ENCODE measurements at regions not wholly inside any gene's neighbourhood (a gene's known extent, or its start where the extent isn't known, plus 50 kb on each side); places are given as distances from the start of the nearest gene placed in this dataset.

DNA sequence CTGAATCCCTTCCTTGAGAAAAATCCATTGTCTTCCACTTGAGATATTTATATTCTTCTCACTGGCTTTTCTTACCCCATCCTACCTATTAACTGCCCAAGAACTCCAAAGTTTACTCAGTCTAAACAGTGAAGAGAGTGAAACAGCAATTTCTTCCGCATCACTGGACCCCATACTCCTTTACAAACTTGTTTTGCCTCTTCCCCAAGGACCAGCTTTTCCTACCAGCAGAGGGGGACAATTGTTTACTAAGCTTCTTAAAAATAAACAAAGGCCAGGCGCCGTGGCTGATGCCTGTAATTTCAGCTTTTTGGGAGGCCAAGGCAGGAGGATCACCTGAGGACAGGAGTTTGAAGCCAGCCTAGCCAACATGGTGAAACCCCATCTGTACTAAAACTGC lies 52.0 kb downstream of the LRATD1 start:
- no peak for DNase-seq

- no peak for DNase-seq
These were observed 58.4 kb downstream of the LRATD1 start for GRCh38 chr2:14690926-14691325.

- no peak for DNase-seq
These were observed 61.4 kb downstream of the LRATD1 start for GRCh38 chr2:14693874-14694273.

DNA sequence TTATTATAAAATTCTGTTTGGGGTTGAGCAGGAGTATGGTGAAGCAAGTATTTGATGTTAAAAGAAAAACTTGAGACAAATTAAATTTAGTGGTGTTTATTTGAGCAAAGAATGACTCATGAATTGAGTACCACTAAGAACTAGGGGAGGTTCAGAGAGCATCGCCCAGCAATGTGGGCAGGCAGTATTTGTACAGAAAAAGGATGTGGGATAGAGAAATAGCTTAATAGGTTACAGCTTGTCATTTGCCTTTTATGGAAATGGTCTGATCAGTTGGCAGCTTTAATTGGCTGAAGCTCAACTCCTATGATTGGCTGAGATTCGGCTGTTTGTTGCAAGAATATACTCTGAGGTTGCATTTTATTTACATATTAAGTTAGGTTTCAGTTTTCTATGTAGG lies 68.2 kb downstream of the LRATD1 start:
- no peak for DNase-seq

DNA sequence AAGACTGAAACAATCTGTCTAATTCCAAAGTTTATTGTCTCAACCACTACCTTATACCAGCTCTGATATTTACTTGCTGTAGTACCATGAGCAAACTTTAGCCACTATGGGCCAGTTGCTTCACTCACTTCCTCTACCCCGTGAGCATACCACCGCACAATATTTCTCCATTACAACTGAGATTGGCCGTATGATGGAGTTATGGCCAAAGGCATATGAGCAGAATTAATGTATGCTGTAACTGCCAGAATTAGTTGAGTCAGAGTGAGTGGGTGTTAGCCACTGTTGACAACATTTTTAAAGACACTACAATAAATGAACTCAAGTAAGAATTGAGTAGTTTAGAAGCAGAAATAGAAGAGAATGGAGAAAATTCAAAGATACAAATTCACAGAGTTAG lies 69.7 kb downstream of the LRATD1 start:
- no peak for DNase-seq

GRCh38 chr2:14706201-14706600 lies 73.7 kb downstream of the LRATD1 start:
- no peak for DNase-seq

GRCh38 chr2:14712111-14712510 lies 79.6 kb downstream of the LRATD1 start:
- DNase-seq = no peak

DNA sequence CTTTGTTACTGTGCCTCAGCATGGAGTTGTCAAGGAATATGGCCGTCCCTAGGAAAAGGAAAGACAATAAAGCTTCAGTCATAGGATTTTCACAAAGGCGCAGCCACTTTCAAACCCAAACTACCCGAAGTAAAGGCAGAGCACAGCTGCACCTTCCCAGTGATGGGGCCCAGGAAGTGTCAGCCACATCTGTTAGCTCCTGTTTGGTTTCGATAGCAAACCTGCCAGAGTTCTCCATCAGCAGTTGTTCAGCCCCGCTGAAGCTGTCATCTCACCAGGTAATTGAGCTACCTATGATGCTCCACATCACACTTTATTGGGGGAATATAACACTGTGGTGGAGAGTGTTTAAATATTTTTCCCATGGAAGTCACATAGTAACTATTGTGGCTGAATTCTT lies 80.7 kb downstream of the LRATD1 start:
- DNase-seq = no peak

DNA sequence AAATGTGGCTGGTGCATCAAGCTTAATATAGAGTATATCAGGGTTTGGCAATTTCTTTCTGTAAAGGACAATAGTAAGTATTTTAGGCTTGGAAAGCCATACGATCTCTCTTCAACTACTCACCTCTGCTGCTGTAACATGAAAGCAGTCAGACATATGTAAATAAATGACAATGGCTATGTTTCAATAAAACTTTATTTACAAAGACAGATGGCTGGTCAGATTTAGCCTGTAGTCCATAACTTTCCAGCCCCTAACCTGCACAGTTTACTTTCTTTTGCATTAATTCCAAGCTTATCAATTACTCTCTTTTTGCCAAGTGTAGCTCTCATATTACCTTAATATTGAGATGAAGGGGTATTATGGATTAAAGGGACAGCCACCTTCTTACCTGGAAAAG lies 83.1 kb downstream of the LRATD1 start:
- no peak for DNase-seq

DNA sequence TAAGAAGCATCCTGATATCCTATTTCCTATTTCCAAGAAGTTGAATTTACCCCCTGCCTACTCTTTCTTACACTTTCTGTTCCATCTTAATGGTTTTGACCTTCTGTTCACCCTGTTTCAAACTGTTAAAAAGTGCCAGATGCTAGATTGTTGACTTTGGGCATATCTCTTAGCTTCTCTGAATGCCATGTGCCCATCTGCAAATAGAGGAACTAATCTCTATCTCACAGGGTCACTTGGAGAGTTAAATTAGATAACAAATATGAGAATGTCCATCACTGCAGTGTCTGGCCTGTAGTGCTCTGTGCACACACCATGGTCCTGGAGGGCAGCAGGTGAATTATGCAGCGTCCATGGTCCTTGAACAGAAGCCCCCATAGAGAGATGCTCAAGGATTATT lies 83.8 kb downstream of the LRATD1 start:
- DNase-seq = no peak

DNA sequence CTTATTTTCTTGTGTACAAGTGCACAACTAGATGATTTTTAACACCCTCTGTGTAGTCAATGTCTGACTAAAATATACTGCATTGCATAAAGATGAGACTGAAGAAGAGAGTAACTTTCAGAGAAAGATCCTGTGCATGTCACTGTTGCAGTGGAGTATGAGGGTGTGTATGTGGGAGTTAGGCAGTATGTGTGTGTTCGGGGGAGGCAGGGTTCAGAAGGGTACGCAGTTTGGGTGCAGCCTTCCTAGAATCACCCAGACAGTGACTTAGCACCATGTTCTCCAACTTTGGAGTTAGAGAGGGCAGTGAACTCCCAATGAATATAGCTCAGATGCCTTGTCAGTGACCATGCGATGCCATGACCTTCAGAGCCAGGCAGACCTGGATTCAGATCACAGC lies 84.6 kb downstream of the LRATD1 start:
- no peak for DNase-seq

DNA sequence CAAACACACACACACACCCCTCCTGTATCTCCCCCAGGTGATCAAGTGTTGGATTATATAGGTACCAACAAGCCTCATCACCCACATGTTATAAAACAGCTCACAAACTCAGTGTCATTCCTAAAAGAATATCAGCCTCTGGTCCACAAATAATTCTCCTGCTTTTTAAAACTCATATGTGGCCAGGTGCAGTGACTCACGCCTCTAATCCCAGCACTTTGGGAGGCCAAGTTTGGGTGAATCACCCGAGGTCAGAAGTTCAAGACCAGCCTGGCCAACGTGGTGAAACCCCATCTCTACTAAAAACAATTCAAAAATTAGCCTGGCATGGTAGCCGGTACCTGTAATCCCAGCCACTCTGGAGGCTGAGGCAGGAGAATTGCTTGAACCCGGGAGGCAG lies 87.8 kb downstream of the LRATD1 start:
- no peak for DNase-seq

GRCh38 chr2:14720739-14721138 lies 88.2 kb downstream of the LRATD1 start:
- DNase-seq = no peak

- DNase-seq = peak; percentile 25
These were observed 90.5 kb downstream of the LRATD1 start for GRCh38 chr2:14722904-14723570.

- no peak for DNase-seq
These were observed 91.2 kb downstream of the LRATD1 start for GRCh38 chr2:14723684-14724083.

DNA sequence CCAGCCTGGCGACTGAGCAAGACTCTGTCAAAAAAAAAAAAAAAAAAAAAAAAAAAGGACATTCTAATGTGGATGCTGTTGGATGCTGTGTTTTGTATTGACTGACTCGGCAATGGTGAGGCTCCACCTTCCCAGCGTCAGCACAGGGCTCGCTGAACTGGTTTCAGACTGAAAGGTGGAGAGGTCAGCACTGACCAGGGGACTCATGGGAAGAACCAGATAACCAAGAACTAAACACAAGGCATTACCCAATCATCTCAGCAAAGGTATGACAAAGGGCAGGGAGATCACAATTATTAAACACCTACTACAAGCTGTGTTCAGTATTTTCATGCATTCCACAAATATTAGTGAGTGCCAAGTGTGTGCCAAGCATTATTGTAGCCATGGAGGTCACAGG lies 103.2 kb downstream of the LRATD1 start:
- no peak for DNase-seq

- DNase-seq = no peak
These were observed 104.7 kb downstream of the LRATD1 start for GRCh38 chr2:14737201-14737600.

DNA sequence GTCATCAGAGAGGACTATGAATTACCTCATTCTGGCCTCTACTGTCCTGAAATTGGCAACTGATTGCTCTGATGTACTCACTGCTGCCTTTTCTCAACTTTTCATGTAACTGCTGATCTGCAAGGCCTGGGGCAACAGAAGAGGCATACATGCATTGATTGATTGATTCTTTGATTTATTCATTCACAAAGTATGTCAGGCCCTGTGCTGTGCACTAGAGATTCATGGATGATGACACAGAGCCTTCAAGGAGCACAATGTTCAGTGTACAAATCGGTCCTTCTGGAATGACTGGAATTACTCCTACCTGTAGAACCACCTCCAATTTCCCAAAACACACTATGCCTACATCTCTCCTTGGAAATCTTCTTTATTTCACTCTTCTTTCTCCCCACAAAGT lies 111.3 kb downstream of the LRATD1 start:
- no peak for DNase-seq

- DNase-seq = no peak
These were observed 113.0 kb downstream of the LRATD1 start for GRCh38 chr2:14745288-14746076.

- no peak for DNase-seq
These were observed 113.6 kb downstream of the LRATD1 start for GRCh38 chr2:14746133-14746532.

- no peak for DNase-seq
These were observed 114.9 kb downstream of the LRATD1 start for GRCh38 chr2:14747447-14747846.

DNA sequence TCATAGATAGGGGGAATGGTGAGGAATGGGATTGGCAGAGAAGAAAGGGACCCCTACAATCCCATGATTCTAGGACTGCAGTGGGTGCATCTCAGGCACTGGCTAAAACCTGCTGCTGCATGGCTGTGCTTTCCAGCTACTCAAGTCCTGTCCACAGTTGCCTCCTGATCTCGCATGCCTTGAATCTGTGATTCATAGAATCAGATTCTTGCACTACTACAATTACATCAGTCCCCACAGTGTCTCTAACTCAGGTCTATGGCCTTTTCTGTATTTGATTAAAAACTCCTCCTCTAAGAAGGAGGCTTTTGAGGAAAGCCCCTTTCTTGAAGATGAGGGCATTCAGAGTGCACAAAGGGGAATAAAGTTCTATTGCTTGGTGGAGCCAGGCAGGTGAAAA lies 117.4 kb downstream of the LRATD1 start:
- DNase-seq = no peak

DNA sequence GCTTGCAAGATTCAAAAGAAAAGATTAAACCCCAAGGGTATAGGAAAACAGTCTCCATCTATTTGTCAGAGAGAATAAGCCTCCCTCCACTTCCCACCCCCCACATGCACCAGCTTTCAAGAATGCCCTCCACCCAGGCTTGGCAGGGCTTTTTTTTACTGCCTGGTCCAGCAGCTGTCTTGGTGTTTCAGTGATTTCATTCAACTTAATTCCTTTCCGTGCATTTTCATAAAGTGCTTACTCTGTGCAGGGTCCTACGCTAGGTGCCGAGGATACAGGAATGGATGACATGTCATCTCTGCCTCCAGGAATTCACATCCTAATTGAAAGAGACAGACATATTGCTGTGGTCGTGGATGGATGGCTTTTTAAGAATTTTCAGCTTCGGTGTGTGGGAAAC lies 117.9 kb downstream of the LRATD1 start:
- DNase-seq = no peak

DNA sequence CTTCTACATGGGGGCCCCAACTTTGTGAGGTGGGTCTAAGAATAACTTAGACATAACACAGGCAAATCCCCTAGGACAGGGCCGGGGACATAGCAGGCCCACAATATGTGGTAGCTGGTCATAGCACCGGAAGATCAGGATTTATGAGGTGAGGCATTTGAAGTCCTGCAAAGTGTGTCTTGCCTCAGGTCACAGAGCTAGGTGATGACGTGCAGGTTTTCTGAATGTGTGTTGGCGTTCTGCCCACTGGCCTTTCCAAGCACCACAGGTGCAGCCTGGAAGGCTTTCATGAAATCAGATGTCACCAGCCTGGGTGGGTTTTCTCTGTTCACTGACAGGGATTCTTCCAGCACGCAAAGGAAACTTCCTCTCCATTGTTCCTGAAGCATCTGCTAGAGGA lies 119.1 kb downstream of the LRATD1 start:
- DNase-seq = no peak

- no peak for DNase-seq
These were observed 119.8 kb downstream of the LRATD1 start for GRCh38 chr2:14752295-14752694.

All from retina (tissue), 1 donor.